Endothelial cell of umbilical vein (primary cell): ENCODE measurements at regions not wholly inside any gene's neighbourhood (a gene's known extent, or its start where the extent isn't known, plus 50 kb on each side); places are given as distances from the start of the nearest gene placed in this dataset.

Source experiments
- BruUV-seq: library from RNA; stranded (reverse); fragments of 400-500 nt; replicated peaks from 2 replicates; lab custom pipeline; 2021; lab: Mats Ljungman, UMichigan
- CTCF ChIA-PET: fragments of 300-600, 350-600 bp; sonication (Branson Sonifier 250); formaldehyde crosslinking; loops from one replicate; lab custom pipeline; 2021; ENCODE audit warnings: antibody characterized with exemption, inconsistent platforms; lab: Charles Lee
- POLR2A ChIA-PET: fragments of 300-600, 350-600 bp; sonication (Branson Sonifier 250); formaldehyde crosslinking; loops from one replicate; lab custom pipeline; 2021; ENCODE audit warnings: antibody characterized with exemption, inconsistent platforms; lab: Charles Lee
- DNase-seq: peaks from one replicate; pipeline ENCODE4 v3.0.0-alpha.2; 2011; ENCODE audit warnings: low read depth, low spot score
- FAIRE-seq: peaks from 2 replicates; lab custom pipeline; 2011; peaks lifted over from hg19 to GRCh38; lab: Jason Lieb, UNC
- H2AFZ ChIP-seq: 2 replicates; pipeline ENCODE4 v1.6.0; 2012; ENCODE audit warnings: low read depth, low read length, control low read depth, inconsistent platforms
- H3K27ac ChIP-seq: 2 replicates; pipeline ENCODE4 v1.5.1; 2011; ENCODE audit warnings: low read depth, mild to moderate bottlenecking, control low read depth, low read length, moderate library complexity; ENCODE audit not compliant: insufficient read depth
- H3K27me3 ChIP-seq, 2 experiments: 2 replicates each; pipeline versions ENCODE4 v1.6.0 to v1.6.1; 2011; ENCODE audit warnings: low read length in 2 of 2, mixed read lengths in 1 of 2; ENCODE audit not compliant: control insufficient read depth in 2 of 2, insufficient read depth in 2 of 2
- H3K36me3 ChIP-seq, 2 experiments: 2 replicates in 1 of 2; 3 replicates in 1 of 2; pipeline ENCODE4 v1.5.1; 2011; ENCODE audit warnings: low read length in 2 of 2, mild to moderate bottlenecking in 1 of 2, moderate library complexity in 1 of 2; ENCODE audit not compliant: control insufficient read depth in 2 of 2, insufficient read depth in 2 of 2; ENCODE audit errors: extremely low read depth in 1 of 2
- H3K4me1 ChIP-seq: 3 replicates; pipeline ENCODE4 v1.5.1; 2011; ENCODE audit warnings: mild to moderate bottlenecking, low read length; ENCODE audit not compliant: control insufficient read depth, insufficient read depth; ENCODE audit errors: extremely low read depth
- H3K4me2 ChIP-seq: 2 replicates; pipeline ENCODE4 v1.6.1; 2011; ENCODE audit warnings: low read length, control low read depth, mixed read lengths; ENCODE audit not compliant: insufficient read depth
- H3K4me3 ChIP-seq, 3 experiments: fragments of 200-600 bp in 1 of 3; sonication (generic), shearing (Covaris generic) in 1 of 3; replicated peaks in 1 of 3; 2 replicates each; pipeline ENCODE4 v1.5.1; 2011 to 2016; ENCODE audit warnings: control low read depth in 3 of 3, low read length in 3 of 3, mild to moderate bottlenecking in 2 of 3, inconsistent platforms in 1 of 3, low read depth in 1 of 3, moderate library complexity in 1 of 3; ENCODE audit not compliant: insufficient read depth in 1 of 3
- H3K79me2 ChIP-seq: 2 replicates; pipeline ENCODE4 v1.6.0; 2012; ENCODE audit warnings: low read length, inconsistent platforms; ENCODE audit not compliant: control insufficient read depth, insufficient read depth
- H3K9ac ChIP-seq: replicated peaks from 2 replicates; pipeline ENCODE3; 2011; ENCODE audit warnings: low read length, control low read depth; ENCODE audit not compliant: insufficient read depth; ENCODE audit errors: extremely low read depth
- H3K9me1 ChIP-seq: replicated peaks from 3 replicates; pipeline ENCODE4 v1.6.0; 2011; ENCODE audit warnings: mild to moderate bottlenecking, low read length; ENCODE audit not compliant: control insufficient read depth, insufficient read depth; ENCODE audit errors: extremely low read depth
- H3K9me3 ChIP-seq: replicated peaks from 2 replicates; pipeline ENCODE4 v1.5.1; 2012; ENCODE audit warnings: low read length, inconsistent platforms; ENCODE audit not compliant: control insufficient read depth, insufficient read depth
- H4K20me1 ChIP-seq: replicated peaks from 2 replicates; pipeline ENCODE3; 2011; ENCODE audit warnings: mild to moderate bottlenecking, low read length; ENCODE audit not compliant: control insufficient read depth, insufficient read depth; ENCODE audit errors: extremely low read depth
- EZH2 ChIP-seq: IDR thresholded peaks from 2 replicates; pipeline ENCODE4 v1.6.1; 2012; ENCODE audit warnings: borderline replicate concordance, low read depth, mild to moderate bottlenecking, moderate library complexity, low read length, inconsistent platforms; ENCODE audit not compliant: severe bottlenecking
- GATA2 ChIP-seq: IDR thresholded peaks from 2 replicates; pipeline ENCODE4 v1.7.0; 2011; ENCODE audit warnings: low read depth, mild to moderate bottlenecking, moderate library complexity, mixed read lengths, low read length; ENCODE audit not compliant: insufficient read length, insufficient read depth
- JUN ChIP-seq: IDR thresholded peaks from 2 replicates; pipeline ENCODE4 v1.6.1; 2011; ENCODE audit warnings: borderline replicate concordance, low read depth; ENCODE audit not compliant: insufficient read length, insufficient read depth
- MYC ChIP-seq: IDR thresholded peaks from one replicate; pipeline ENCODE4 v1.6.1; 2011; ENCODE audit warnings: mild to moderate bottlenecking, low read depth, low read length
- POLR2AphosphoS5 ChIP-seq: IDR thresholded peaks from 2 replicates; pipeline ENCODE4 v1.6.1; 2012; ENCODE audit warnings: low read depth, mild to moderate bottlenecking, control low read depth, low read length, moderate library complexity; ENCODE audit not compliant: insufficient read depth
- dilution Hi-C: fragments of 300-500 bp; cut with MboI; formaldehyde crosslinking; loops from one replicate; pipeline ENCODE4 v1.15.0; 2019; ENCODE audit warnings: low sequenced_read_pairs; ENCODE audit not compliant: extremely low pct_ligation_motif_present
- intact Hi-C: fragments of 100-400 bp; cut with micrococcal nuclease; formaldehyde crosslinking; loops from one replicate; pipeline ENCODE4 v1.10.0; 2022
- TF ChIP-seq, protein P1 (sequence below), 2 donors: IDR thresholded peaks; 1 replicate in 1 of 2; 2 replicates in 1 of 2; pipeline ENCODE4 v1.5.1; 2011; ENCODE audit warnings: low read length in 2 of 2, mild to moderate bottlenecking in 2 of 2, moderate library complexity in 2 of 2, control low read depth in 1 of 2, inconsistent platforms in 1 of 2, low read depth in 1 of 2; ENCODE audit not compliant: insufficient read depth in 1 of 2; ENCODE audit errors: extremely low read depth in 1 of 2

DNA sequence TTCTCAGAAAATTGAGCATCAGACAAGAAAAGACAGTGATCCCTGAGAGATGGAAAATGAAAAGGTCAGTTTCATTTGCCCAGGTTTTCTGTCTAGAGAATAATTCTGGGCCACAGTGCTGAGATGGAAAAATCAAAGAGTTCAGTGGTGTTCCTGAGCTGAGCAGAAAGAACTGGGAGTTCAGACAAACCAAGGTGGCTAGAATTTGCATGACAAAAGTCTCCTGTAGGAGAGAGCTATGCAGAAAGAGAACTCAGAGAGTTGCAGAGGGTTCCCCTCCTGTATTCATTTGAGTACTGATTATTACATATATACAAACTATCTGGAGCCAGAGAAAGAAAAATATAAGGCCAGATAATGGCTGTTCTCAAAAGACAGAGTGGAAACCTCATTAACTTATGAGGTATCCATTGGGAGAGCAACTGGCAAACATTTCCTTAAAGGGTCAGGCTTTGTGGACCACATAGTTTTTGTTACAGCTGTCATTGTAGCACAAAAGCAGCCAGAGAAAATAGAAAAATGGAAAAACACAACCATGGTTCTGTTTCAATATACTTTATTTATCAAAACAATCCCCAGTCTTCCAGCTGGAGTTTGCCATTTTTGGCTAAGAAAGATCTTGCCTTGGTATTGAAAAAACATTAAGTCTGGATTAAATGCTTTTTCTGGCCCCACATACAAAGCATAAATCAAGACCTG, 1004.1 kb downstream of the TBL1XR1 start:
- FAIRE-seq = no peak
- dilution Hi-C loops = no loop called here

More for the DNA sequence above, 1004.1 kb downstream of the TBL1XR1 start:
- Histone ChIP-seq H3K4me3 (no peak overlapping the region), H3K4me1 (no peaks in the 10 kb centered on the region), H3K4me2 (no peak overlapping the region), H3K9me1 (no peaks in the 10 kb centered on the region), H2AFZ (no peak overlapping the region), H3K79me2 (no peaks in the 10 kb centered on the region), H4K20me1 (no peaks in the 10 kb centered on the region), H3K27ac (no peak overlapping the region), H3K36me3 (no peaks in the 10 kb centered on the region), H3K27me3 (no peaks in the 10 kb centered on the region), H3K9me3 (no peaks in the 10 kb centered on the region), H3K9ac (no peak overlapping the region)
- BruUV-seq = no TSS peak
- POLR2A ChIA-PET = no interaction called here
- intact Hi-C loops = no loop called here
- no peak for DNase-seq
- TF ChIP-seq EZH2 = no peak
- TF ChIP-seq, protein P1, sequence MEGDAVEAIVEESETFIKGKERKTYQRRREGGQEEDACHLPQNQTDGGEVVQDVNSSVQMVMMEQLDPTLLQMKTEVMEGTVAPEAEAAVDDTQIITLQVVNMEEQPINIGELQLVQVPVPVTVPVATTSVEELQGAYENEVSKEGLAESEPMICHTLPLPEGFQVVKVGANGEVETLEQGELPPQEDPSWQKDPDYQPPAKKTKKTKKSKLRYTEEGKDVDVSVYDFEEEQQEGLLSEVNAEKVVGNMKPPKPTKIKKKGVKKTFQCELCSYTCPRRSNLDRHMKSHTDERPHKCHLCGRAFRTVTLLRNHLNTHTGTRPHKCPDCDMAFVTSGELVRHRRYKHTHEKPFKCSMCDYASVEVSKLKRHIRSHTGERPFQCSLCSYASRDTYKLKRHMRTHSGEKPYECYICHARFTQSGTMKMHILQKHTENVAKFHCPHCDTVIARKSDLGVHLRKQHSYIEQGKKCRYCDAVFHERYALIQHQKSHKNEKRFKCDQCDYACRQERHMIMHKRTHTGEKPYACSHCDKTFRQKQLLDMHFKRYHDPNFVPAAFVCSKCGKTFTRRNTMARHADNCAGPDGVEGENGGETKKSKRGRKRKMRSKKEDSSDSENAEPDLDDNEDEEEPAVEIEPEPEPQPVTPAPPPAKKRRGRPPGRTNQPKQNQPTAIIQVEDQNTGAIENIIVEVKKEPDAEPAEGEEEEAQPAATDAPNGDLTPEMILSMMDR (IDR thresholded peaks at IDR 0.05; ENCODE audit: extremely low read depth in 1 of 2, insufficient read depth in 1 of 2, low read depth in 1 of 2, low read length in 2 of 2) = no peak
- TF ChIP-seq JUN = no peak
- TF ChIP-seq POLR2AphosphoS5 = no peak
- TF ChIP-seq GATA2 = no peak
- TF ChIP-seq MYC = no peak
- CTCF ChIA-PET = interaction anchor here (1.0 to 1.4 kb wide), 4 partner anchors 13 to 237 kb away, joined by 3 read pairs; no protein-coding TSS in a partner anchor
